Body of pancreas (tissue), 4 donors: ENCODE measurements at regions not wholly inside any gene's neighbourhood (a gene's known extent, or its start where the extent isn't known, plus 50 kb on each side); places are given as distances from the start of the nearest gene placed in this dataset.
A peak's percentile ranks its signal among the peaks of the same experiment; 100 is the strongest.

Source experiments
- ATAC-seq: fragments of 150-250 bp; one replicate; pipeline ENCODE4 v1.9.1; 2016
- DNase-seq, 4 donors: peaks; one replicate each; pipeline ENCODE4 v3.0.0-alpha.2; 2019
- H3K27ac ChIP-seq, 4 donors: fragments of 200-600 bp; sonication (generic); 1 replicate in 3 of 4; 2 replicates in 1 of 4; pipeline versions ENCODE4 v1.5.1 to v1.6.1; 2016 to 2019; ENCODE audit warnings: mild to moderate bottlenecking in 1 of 4, mixed read lengths in 1 of 4, moderate library complexity in 1 of 4
- H3K27me3 ChIP-seq, 2 donors: fragments of 200-600 bp; sonication (generic); one replicate each; pipeline ENCODE4 v1.6.0; 2016; ENCODE audit warnings: mild to moderate bottlenecking in 1 of 2
- H3K36me3 ChIP-seq, 2 donors: fragments of 200-600 bp; sonication (generic); replicated peaks in 1 of 2; 2 replicates each; pipeline ENCODE4 v1.5.1; 2016; ENCODE audit warnings: low read depth in 2 of 2; ENCODE audit not compliant: insufficient read depth in 1 of 2
- H3K4me1 ChIP-seq: fragments of 200-600 bp; sonication (generic); one replicate; pipeline ENCODE4 v1.6.0; 2016
- H3K4me3 ChIP-seq, 2 donors: fragments of 200-600 bp; sonication (generic); 1 replicate in 1 of 2; 2 replicates in 1 of 2; pipeline ENCODE4 v1.5.1; 2016 to 2019
- H3K9me3 ChIP-seq, 3 donors: fragments of 200-600 bp; sonication (generic); 1 replicate in 2 of 3; 2 replicates in 1 of 3; pipeline ENCODE4 v1.5.1; 2016
- POLR2A ChIP-seq, 3 donors: fragments of 450-650 bp; IDR thresholded peaks; one replicate each; pipeline ENCODE4 v1.6.1; 2016; ENCODE audit warnings: antibody characterized with exemption in 3 of 3, mild to moderate bottlenecking in 2 of 3
- WGBS, 2 donors: methylation state at CpG; one replicate each; pipeline ENCODE4 v1.1.5; 2017; 5-methylcytosine and 5-hydroxymethylcytosine counted together
- intact Hi-C: fragments of 100-400 bp; cut with DNase I; formaldehyde crosslinking; loops from one replicate; pipeline ENCODE4 v1.15.1; 2023
- TF ChIP-seq, protein P1 (sequence below), 7 experiments: fragments of 450-650 bp in 4 of 7; fragments of 200-600 bp in 3 of 7; sonication (generic) in 3 of 7; IDR thresholded peaks; one replicate each; pipeline ENCODE4 v1.5.1; 2016 to 2019; ENCODE audit warnings: antibody characterized with exemption in 7 of 7

DNA sequence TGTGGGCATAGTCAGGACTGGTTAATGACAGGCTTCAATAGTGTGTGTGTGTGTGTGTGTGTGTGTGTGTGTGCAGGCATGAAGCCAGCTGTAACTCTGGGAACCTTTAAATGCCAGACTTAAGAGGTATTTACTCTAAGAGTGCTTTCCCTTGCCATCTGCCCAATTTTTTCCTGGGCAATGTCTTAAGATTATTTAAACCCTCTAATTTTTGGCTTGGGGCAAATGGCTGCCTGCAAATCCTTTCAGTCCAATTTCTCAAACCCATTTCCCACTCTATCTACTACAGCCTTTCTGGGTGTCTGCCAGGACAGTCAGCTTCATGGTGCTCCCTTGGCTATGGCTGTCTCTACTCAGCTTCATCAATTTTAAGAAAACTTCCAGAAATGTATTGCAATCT lies 62.6 kb upstream of the C1GALT1 start:
- no peak for ATAC-seq
- Histone ChIP-seq H3K36me3 (no peaks in the 10 kb centered on the region), H3K27me3 (no peaks in the 10 kb centered on the region), H3K9me3 (no peaks in the 10 kb centered on the region), H3K4me1 (peaks cover 6% of the 10 kb centered on the region), H3K27ac (no peak overlapping the region), H3K4me3 (no peak overlapping the region)
- intact Hi-C loops, result no loop called here
- TF ChIP-seq, protein P1, sequence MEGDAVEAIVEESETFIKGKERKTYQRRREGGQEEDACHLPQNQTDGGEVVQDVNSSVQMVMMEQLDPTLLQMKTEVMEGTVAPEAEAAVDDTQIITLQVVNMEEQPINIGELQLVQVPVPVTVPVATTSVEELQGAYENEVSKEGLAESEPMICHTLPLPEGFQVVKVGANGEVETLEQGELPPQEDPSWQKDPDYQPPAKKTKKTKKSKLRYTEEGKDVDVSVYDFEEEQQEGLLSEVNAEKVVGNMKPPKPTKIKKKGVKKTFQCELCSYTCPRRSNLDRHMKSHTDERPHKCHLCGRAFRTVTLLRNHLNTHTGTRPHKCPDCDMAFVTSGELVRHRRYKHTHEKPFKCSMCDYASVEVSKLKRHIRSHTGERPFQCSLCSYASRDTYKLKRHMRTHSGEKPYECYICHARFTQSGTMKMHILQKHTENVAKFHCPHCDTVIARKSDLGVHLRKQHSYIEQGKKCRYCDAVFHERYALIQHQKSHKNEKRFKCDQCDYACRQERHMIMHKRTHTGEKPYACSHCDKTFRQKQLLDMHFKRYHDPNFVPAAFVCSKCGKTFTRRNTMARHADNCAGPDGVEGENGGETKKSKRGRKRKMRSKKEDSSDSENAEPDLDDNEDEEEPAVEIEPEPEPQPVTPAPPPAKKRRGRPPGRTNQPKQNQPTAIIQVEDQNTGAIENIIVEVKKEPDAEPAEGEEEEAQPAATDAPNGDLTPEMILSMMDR (IDR thresholded peaks at IDR 0.05), result no peak
- TF ChIP-seq POLR2A (IDR thresholded peaks at IDR 0.05), result no peak
- DNase-seq, result peak in 1 of 4 donors; percentile 27

DNA sequence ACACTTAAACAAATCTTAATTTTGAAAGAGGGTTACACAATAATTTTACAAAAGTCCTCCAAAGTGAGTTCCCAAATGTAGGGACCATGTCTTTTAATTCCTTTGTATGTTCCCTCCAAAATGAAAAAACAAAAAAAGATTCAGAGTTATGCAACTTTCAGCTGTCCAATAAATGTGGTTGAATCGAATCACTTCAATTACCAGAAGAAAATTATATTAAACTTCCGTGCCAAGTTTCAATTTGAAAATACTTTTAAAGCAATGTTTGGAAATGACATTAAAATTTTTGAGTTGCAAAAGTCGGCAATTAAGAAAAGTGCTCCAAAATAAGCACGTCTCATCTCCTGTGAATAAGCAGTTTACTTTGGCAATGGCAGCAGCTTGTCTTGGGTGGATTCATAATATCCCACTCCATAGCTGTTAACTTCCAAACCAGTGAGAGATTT lies 60.3 kb upstream of the C1GALT1 start:
- Histone ChIP-seq H3K9me3 (no peaks in the 10 kb centered on the region), H3K27me3 (no peaks in the 10 kb centered on the region), H3K4me3 (no peak overlapping the region), H3K36me3 (no peaks in the 10 kb centered on the region), H3K27ac (no peak overlapping the region), H3K4me1 (no peaks in the 10 kb centered on the region)
- DNase-seq, result no peak
- 71 to 81% methylated on average over 4 of the region's 4 CpGs for WGBS, 2 donors
- intact Hi-C loops, result no loop called here
- TF ChIP-seq, protein P1 (IDR thresholded peaks at IDR 0.05), result no peak
- TF ChIP-seq POLR2A (IDR thresholded peaks at IDR 0.05), result no peak
- ATAC-seq, result no peak

DNA sequence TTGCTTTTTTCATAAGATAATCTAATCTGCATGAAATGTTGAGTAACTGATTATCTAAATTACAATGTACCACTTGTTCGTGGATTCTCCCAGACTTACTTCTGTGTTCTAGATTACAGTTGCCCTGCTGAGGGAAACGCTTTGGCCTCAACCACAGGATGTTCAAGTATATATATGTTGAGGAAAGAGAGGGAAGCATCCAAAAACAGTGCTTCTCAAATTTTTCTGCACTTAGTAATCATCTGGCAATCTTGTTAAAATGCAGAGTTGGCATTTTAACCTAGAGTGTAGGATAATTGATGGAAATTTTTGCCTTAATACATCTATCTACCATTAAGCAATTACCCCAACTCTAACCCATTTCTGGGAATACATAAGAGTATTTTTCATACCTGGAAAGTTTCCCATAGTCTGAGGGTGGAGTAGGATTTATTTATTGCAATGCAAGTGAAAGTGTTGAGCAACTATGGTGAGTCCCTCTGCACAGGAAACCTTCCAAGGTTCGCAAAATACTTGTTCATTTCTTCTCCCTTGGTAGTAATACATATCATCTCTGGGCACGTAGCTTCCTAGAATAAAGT lies 59.6 kb upstream of the C1GALT1 start:
- intact Hi-C loops, result no loop called here
- H3K36me3 ChIP-seq, result no peaks in the 10 kb centered on the region
- no peaks in the 10 kb centered on the region for H3K27me3 ChIP-seq
- no peak overlapping the region for H3K27ac ChIP-seq
- TF ChIP-seq, protein P1 (IDR thresholded peaks at IDR 0.05), result no peak
- TF ChIP-seq POLR2A (IDR thresholded peaks at IDR 0.05), result no peak
- 60 to 73% methylated on average over 4 of the region's 4 CpGs for WGBS, 2 donors
- no peaks in the 10 kb centered on the region for H3K9me3 ChIP-seq
- DNase-seq, result no peak
- H3K4me1 ChIP-seq, result no peaks in the 10 kb centered on the region
- no peak overlapping the region for H3K4me3 ChIP-seq
- ATAC-seq, result no peak

DNA sequence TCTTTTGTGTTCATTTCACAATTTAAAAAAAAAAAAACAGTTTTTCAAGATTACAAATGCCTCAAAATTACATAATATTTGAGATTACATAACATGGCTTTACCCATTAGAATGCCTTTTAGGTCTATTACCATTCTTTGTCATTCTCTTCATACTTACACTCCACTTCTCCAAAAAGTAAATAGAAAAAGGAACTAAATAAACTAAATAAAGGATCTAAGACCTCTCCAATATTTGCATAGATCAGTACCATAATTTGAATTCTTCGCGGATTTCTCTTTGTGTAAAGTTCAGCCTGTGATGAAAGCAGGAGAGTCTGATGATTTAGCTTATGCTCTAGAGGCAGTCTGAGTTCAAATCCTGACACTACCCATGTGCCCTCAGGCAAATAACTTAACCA lies 56.4 kb upstream of the C1GALT1 start:
- 74 to 87% methylated on average over 2 of the region's 2 CpGs for WGBS, 2 donors
- Histone ChIP-seq H3K9me3 (no peaks in the 10 kb centered on the region), H3K27ac (no peak overlapping the region), H3K27me3 (no peaks in the 10 kb centered on the region), H3K4me1 (no peaks in the 10 kb centered on the region), H3K36me3 (no peaks in the 10 kb centered on the region), H3K4me3 (no peak overlapping the region)
- no peak for DNase-seq
- intact Hi-C loops, result no loop called here
- ATAC-seq, result no peak
- TF ChIP-seq POLR2A (IDR thresholded peaks at IDR 0.05), result no peak
- TF ChIP-seq, protein P1 (IDR thresholded peaks at IDR 0.05), result no peak

DNA sequence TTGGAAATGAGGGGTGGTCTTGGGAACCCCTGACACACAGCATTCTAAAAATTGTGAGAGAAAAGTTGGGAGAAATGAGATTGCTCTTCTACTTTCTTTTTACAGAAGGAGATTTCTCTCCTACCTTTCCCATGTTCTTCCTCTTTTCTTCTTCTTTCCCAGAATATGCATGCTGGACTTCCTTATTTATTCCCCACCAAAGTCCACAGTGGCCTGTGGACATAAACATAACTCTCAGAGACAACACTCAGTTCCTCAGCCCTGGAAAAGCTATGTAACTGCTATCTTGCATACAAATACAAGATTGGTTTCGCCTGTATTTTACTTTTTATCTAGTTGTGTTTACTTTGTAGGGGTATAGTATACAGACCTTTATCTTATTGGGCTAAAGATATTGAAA lies 54.6 kb upstream of the C1GALT1 start:
- no peak for ATAC-seq
- 36 to 51% methylated on average over 1 of the region's 1 CpG for WGBS, 2 donors

More for the DNA sequence above, 54.6 kb upstream of the C1GALT1 start:
- no peak for TF ChIP-seq POLR2A (IDR thresholded peaks at IDR 0.05)
- TF ChIP-seq, protein P1 (IDR thresholded peaks at IDR 0.05), result no peak
- intact Hi-C loops, result no loop called here
- no peaks in the 10 kb centered on the region for H3K36me3 ChIP-seq
- H3K9me3 ChIP-seq, result no peaks in the 10 kb centered on the region
- H3K4me3 ChIP-seq, result no peak overlapping the region
- no peak overlapping the region for H3K27ac ChIP-seq
- H3K27me3 ChIP-seq, result no peaks in the 10 kb centered on the region
- no peak for DNase-seq
- H3K4me1 ChIP-seq, result no peaks in the 10 kb centered on the region
